ENCODE measurements at regions not wholly inside any gene's neighbourhood (a gene's known extent, or its start where the extent isn't known, plus 50 kb on each side); places are given as distances from the start of the nearest gene placed in this dataset.

GRCh38 chr5:38029397-38030065 is 189.7 kb upstream of the GDNF start:
- no peak for DNase-seq (ENCODE audit: low spot score)

- no peak for DNase-seq (ENCODE audit: low spot score)
Measured at GRCh38 chr5:38023799-38024198, 184.0 kb upstream of the GDNF start.

- DNase-seq (ENCODE audit: low spot score): no peak
Measured at GRCh38 chr5:38023371-38023770, 183.5 kb upstream of the GDNF start.

GRCh38 chr5:38022631-38023030 is 182.8 kb upstream of the GDNF start:
- DNase-seq (ENCODE audit: low spot score): no peak

GRCh38 chr5:38018016-38018415 is 178.2 kb upstream of the GDNF start:
- no peak for DNase-seq (ENCODE audit: low spot score)

- no peak for DNase-seq (ENCODE audit: low spot score)
Measured at GRCh38 chr5:38013107-38013506, 173.3 kb upstream of the GDNF start.

GRCh38 chr5:38011668-38012188 is 171.9 kb upstream of the GDNF start:
- no peak for DNase-seq (ENCODE audit: low spot score)

- no peak for DNase-seq (ENCODE audit: low spot score)
Measured at GRCh38 chr5:38009749-38010358, 170.0 kb upstream of the GDNF start.

GRCh38 chr5:38008198-38008597 is 168.4 kb upstream of the GDNF start:
- no peak for DNase-seq (ENCODE audit: low spot score)

GRCh38 chr5:37999593-37999992 is 159.8 kb upstream of the GDNF start:
- DNase-seq (ENCODE audit: low spot score): no peak

GRCh38 chr5:37996918-37997317 is 157.1 kb upstream of the GDNF start:
- DNase-seq (ENCODE audit: low spot score): no peak

- no peak for DNase-seq (ENCODE audit: low spot score)
Measured at GRCh38 chr5:37994729-37995128, 154.9 kb upstream of the GDNF start.

GRCh38 chr5:37991301-37992299 is 151.8 kb upstream of the GDNF start:
- peak; percentile 14 for DNase-seq (ENCODE audit: low spot score)

- DNase-seq (ENCODE audit: low spot score): no peak
Measured at GRCh38 chr5:37989884-37990283, 150.0 kb upstream of the GDNF start.

- no peak for DNase-seq (ENCODE audit: low spot score)
Measured at GRCh38 chr5:37988454-37989046, 148.7 kb upstream of the GDNF start.

GRCh38 chr5:37984300-37984699 is 144.5 kb upstream of the GDNF start:
- DNase-seq (ENCODE audit: low spot score): no peak

- DNase-seq (ENCODE audit: low spot score): no peak
Measured at GRCh38 chr5:37983463-37983862, 143.6 kb upstream of the GDNF start.

GRCh38 chr5:37979559-37979958 is 139.7 kb upstream of the GDNF start:
- no peak for DNase-seq (ENCODE audit: low spot score)

GRCh38 chr5:37975531-37975930 is 135.7 kb upstream of the GDNF start:
- no peak for DNase-seq (ENCODE audit: low spot score)

- DNase-seq (ENCODE audit: low spot score): no peak
Measured at GRCh38 chr5:37971483-37972024, 131.7 kb upstream of the GDNF start.

GRCh38 chr5:37966871-37967270 is 127.0 kb upstream of the GDNF start:
- no peak for DNase-seq (ENCODE audit: low spot score)

- DNase-seq (ENCODE audit: low spot score): no peak
Measured at GRCh38 chr5:37966291-37966690, 126.5 kb upstream of the GDNF start.

Measured in HuH-7 (cell line).